ENCODE measurements at regions not wholly inside any gene's neighbourhood (a gene's known extent, or its start where the extent isn't known, plus 50 kb on each side); places are given as distances from the start of the nearest gene placed in this dataset.

DNA sequence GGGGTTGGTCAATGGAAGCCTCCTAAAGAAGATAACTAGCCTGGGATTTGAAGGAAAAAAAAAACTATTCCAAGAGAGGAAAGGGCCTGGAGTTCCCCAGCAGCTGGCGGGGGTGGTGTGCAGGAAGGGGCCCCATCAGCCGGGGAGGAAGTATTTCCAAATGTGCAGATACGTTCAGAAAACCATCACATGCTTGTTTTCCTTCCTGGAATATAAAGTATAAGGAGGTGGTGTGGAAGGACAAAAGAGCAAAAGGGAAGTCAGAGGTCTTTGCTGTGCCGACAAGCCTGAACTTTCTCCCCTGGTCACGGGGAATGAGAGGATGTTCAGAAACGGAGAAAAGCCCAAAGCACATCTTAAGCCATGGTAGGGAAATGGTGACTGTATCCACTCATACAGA, 72.0 kb upstream of the BACE2 start:
- Histone ChIP-seq H3K4me3 (ENCODE audit: low read depth, low read length) (no peak overlapping the region), H3K27ac (no peak overlapping the region), H3K27me3 (replicated peaks) (no peaks in the 10 kb centered on the region), H3K36me3 (replicated peaks) (no peaks in the 10 kb centered on the region)
- in situ Hi-C loops (cut with HindIII; ENCODE audit: low pct_ligation_motif_present, low sequenced_read_pairs): no loop called here
- TF ChIP-seq, protein P1, sequence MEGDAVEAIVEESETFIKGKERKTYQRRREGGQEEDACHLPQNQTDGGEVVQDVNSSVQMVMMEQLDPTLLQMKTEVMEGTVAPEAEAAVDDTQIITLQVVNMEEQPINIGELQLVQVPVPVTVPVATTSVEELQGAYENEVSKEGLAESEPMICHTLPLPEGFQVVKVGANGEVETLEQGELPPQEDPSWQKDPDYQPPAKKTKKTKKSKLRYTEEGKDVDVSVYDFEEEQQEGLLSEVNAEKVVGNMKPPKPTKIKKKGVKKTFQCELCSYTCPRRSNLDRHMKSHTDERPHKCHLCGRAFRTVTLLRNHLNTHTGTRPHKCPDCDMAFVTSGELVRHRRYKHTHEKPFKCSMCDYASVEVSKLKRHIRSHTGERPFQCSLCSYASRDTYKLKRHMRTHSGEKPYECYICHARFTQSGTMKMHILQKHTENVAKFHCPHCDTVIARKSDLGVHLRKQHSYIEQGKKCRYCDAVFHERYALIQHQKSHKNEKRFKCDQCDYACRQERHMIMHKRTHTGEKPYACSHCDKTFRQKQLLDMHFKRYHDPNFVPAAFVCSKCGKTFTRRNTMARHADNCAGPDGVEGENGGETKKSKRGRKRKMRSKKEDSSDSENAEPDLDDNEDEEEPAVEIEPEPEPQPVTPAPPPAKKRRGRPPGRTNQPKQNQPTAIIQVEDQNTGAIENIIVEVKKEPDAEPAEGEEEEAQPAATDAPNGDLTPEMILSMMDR (IDR thresholded peaks at IDR 0.05; ENCODE audit: low read depth, low read length, missing control alignments): no peak
- DNase-seq: no peak

DNA sequence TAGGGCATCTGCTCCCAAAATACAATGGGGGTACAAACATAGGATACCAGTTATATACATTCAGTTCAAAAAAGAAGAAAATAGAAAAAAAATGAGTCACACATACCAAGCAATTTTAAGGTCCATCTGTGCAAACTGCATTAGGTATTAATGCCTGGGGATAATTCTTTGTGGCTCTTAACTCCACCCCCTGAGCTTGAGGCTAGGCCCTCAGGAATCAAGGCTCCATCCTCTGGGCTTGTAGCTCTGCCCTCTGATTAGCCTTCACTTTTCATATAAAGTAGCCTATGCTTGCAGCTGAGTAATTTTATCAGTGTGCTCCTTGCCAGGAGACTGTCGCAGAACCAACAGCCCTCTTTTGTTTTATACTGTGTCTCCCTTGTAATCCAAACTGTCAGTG, 69.9 kb upstream of the BACE2 start:
- no peak overlapping the region for H3K27ac ChIP-seq
- H3K36me3 ChIP-seq (replicated peaks): no peaks in the 10 kb centered on the region
- DNase-seq: no peak
- TF ChIP-seq, protein P1 (IDR thresholded peaks at IDR 0.05; ENCODE audit: low read depth, low read length, missing control alignments): no peak
- H3K4me3 ChIP-seq (ENCODE audit: low read depth, low read length): no peak overlapping the region
- in situ Hi-C loops (cut with HindIII; ENCODE audit: low pct_ligation_motif_present, low sequenced_read_pairs): no loop called here
- no peaks in the 10 kb centered on the region for H3K27me3 ChIP-seq (replicated peaks)

DNA sequence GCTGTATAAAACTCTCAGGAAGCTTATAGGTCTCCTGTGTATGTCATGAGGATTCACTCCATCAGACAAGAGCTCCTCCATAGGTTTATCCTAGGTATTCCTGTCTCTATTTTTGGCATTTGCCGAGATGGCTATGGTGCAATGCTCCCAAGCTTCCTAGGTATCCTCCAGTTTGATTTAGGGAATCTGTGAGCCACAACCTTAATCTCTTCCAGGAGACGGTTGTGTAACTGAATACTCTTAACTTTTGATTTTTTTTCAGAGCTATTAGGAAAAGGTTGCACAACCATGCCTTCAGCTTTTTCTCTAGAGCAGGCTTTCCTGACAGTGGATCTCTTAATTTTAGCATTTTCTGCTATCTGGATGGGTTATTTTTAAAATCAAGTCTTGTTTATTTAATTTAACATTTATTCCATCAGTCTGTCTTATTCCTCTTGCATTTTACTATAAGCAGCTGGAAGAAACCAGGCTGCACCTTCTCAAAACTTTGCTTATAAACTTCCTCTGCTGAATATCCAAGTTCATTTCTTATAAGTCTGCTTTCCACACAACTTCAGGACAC, 69.4 kb upstream of the BACE2 start:
- no peak overlapping the region for H3K27ac ChIP-seq
- in situ Hi-C loops (cut with HindIII; ENCODE audit: low pct_ligation_motif_present, low sequenced_read_pairs): no loop called here
- no peaks in the 10 kb centered on the region for H3K36me3 ChIP-seq (replicated peaks)
- no peak overlapping the region for H3K4me3 ChIP-seq (ENCODE audit: low read depth, low read length)
- TF ChIP-seq, protein P1 (IDR thresholded peaks at IDR 0.05; ENCODE audit: low read depth, low read length, missing control alignments): no peak
- H3K27me3 ChIP-seq (replicated peaks): no peaks in the 10 kb centered on the region
- no peak for DNase-seq

DNA sequence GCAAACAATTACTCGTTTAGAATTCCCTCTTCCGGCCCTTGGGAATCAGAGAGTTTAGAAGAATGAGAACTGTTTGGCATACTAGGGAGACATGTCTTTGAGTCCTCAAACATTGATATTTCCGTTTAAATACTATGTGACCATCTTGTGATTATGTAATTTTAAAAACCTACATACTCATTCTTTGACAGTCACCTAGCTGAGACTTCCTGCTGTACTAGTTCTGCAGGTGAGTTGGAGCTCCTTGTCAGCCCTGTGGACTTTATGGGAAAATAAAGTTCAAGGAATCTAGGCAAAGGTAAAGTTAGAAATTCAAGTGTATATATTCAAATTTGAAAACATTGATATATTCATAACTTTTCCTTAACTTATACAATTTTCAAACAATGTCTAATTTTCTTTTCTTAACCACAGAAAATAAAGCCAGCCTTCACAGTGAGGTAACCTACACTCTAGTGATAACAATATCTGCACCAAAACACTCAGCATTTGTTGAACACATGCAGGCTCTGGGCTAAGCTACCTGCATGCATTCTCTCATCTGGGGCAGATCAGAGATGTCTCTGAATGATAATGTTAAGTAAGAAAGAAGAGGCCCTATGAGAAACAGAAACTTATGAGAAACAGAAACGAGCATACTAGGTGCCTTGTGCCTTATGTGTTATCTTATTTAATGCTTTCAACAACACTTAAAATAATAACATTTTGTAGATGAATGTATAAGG, 67.0 kb upstream of the BACE2 start:
- H3K27me3 ChIP-seq (replicated peaks): no peaks in the 10 kb centered on the region
- TF ChIP-seq, protein P1 (IDR thresholded peaks at IDR 0.05; ENCODE audit: low read depth, low read length, missing control alignments): no peak
- no peaks in the 10 kb centered on the region for H3K36me3 ChIP-seq (replicated peaks)
- H3K4me3 ChIP-seq (ENCODE audit: low read depth, low read length): no peak overlapping the region
- no peak overlapping the region for H3K27ac ChIP-seq
- DNase-seq: no peak
- in situ Hi-C loops (cut with HindIII; ENCODE audit: low pct_ligation_motif_present, low sequenced_read_pairs): no loop called here

DNA sequence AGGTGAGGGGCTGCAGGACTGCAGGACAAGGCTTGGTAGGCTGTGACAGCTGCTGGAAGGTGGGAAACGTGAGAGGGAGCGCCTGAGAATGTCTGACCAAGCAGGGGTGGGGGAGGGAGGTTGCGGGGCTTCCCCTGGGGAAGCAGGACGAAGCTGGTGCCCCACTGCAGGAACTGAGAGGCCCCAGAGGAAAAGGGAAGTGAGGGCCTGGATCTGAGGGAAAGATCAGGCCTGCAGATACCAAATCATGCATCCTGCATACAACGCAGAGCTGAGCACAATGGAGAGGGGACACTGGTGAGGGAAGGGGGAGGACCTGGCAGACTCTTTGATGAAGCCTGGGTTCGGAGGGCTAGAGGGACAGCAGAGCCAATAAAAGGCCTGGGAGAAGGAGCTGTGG, 65.7 kb upstream of the BACE2 start:
- TF ChIP-seq, protein P1 (IDR thresholded peaks at IDR 0.05; ENCODE audit: low read depth, low read length, missing control alignments): no peak
- H3K27me3 ChIP-seq (replicated peaks): no peaks in the 10 kb centered on the region
- no peaks in the 10 kb centered on the region for H3K36me3 ChIP-seq (replicated peaks)
- in situ Hi-C loops (cut with HindIII; ENCODE audit: low pct_ligation_motif_present, low sequenced_read_pairs): no loop called here
- no peak for DNase-seq
- H3K4me3 ChIP-seq (ENCODE audit: low read depth, low read length): no peak overlapping the region
- H3K27ac ChIP-seq: no peak overlapping the region

DNA sequence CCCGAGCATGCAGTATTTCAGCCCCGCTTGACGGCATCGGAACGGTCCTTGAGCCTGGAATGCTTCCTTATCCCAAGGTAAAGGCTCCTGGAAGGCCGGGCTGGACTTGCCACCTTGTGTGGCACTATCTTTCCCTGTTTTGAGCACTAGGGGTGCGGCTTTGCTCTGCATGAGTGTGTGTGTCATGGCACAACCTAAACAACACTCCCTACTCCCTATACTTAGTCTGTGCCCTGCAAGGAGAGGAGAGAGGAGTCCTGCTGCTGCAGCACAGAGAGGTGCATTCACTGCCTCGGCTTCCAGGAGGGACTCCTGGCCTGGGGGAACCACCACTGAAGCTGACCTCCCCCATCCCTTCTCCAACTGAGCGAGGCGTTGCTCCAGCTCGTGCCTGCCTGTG, 60.4 kb upstream of the BACE2 start:
- H3K27me3 ChIP-seq (replicated peaks): no peaks in the 10 kb centered on the region
- TF ChIP-seq, protein P1 (IDR thresholded peaks at IDR 0.05; ENCODE audit: low read depth, low read length, missing control alignments): no peak
- in situ Hi-C loops (cut with HindIII; ENCODE audit: low pct_ligation_motif_present, low sequenced_read_pairs): no loop called here
- H3K36me3 ChIP-seq (replicated peaks): no peaks in the 10 kb centered on the region
- no peak for DNase-seq
- no peak overlapping the region for H3K4me3 ChIP-seq (ENCODE audit: low read depth, low read length)
- no peak overlapping the region for H3K27ac ChIP-seq
